T-cell (primary cell): ENCODE measurements at regions not wholly inside any gene's neighbourhood (a gene's known extent, or its start where the extent isn't known, plus 50 kb on each side); places are given as distances from the start of the nearest gene placed in this dataset.

ENCODE experiments used
- ATAC-seq, 4 experiments: fragments of 200-7000 bp in 3 of 4; fragments of 150-1000 bp in 1 of 4; cut with Tn5 transposase; replicated peaks in 1 of 4; 1 replicate in 3 of 4; 2 replicates in 1 of 4; pipeline ENCODE4 v1.10.0; 2021; ENCODE audit warnings: moderate library complexity in 3 of 4, mild to moderate bottlenecking in 2 of 4, moderate number of reproducible peaks in 1 of 4
- CTCF ChIA-PET, 2 donors: fragments of 300-600 bp; sonication (Branson Sonifier 250); formaldehyde crosslinking; loops; one replicate each; lab custom pipeline; 2022; ENCODE audit warnings: antibody characterized with exemption in 2 of 2; lab: Charles Lee
- POLR2A ChIA-PET, 2 donors: fragments of 300-600 bp; sonication (Branson Sonifier 250); formaldehyde crosslinking; loops; one replicate each; lab custom pipeline; 2022; ENCODE audit warnings: antibody characterized with exemption in 2 of 2; lab: Charles Lee
- DNase-seq, 35 experiments: peaks; one replicate each; pipeline versions ENCODE4 v3.0.0 to v3.0.0-alpha.2; 2013 to 2023
- H3K27ac ChIP-seq: one replicate; pipeline ENCODE4 v1.5.1; 2013; ENCODE audit warnings: low read length
- H3K27me3 ChIP-seq, 2 experiments: replicated peaks in 1 of 2; 1 replicate in 1 of 2; 2 replicates in 1 of 2; pipeline versions ENCODE4 v1.6.1 to v1.7.0; 2013; ENCODE audit warnings: low read length in 1 of 2, mixed read lengths in 1 of 2; ENCODE audit not compliant: control insufficient read depth in 2 of 2, insufficient read depth in 2 of 2; ENCODE audit errors: extremely low read depth in 1 of 2
- H3K36me3 ChIP-seq, 2 donors: 1 replicate in 1 of 2; 2 replicates in 1 of 2; pipeline versions ENCODE4 v1.6.1 to v1.7.0; 2013; ENCODE audit warnings: low read length in 1 of 2; ENCODE audit not compliant: control insufficient read depth in 2 of 2, insufficient read depth in 1 of 2; ENCODE audit errors: extremely low read depth in 1 of 2
- H3K4me1 ChIP-seq, 2 experiments: 1 replicate in 1 of 2; 2 replicates in 1 of 2; pipeline versions ENCODE4 v1.6.1 to v1.7.0; 2013; ENCODE audit warnings: low read length in 2 of 2, mixed read lengths in 1 of 2; ENCODE audit not compliant: insufficient read depth in 2 of 2, control insufficient read depth in 1 of 2; ENCODE audit errors: extremely low read depth in 1 of 2
- H3K4me3 ChIP-seq, 2 donors: 1 replicate in 1 of 2; 2 replicates in 1 of 2; pipeline versions ENCODE4 v1.5.1 to v1.7.0; 2013; ENCODE audit warnings: mild to moderate bottlenecking in 2 of 2, low read length in 1 of 2, moderate library complexity in 1 of 2; ENCODE audit not compliant: control insufficient read depth in 1 of 2; ENCODE audit errors: extremely low read depth in 1 of 2
- H3K9me3 ChIP-seq: 2 replicates; pipeline ENCODE4 v1.7.0; 2013
- H3K27ac Mint-ChIP-seq, 2 donors: one replicate each; pipeline ENCODE4 v1.8.0; 2020 to 2021; ENCODE audit warnings: mild to moderate bottlenecking in 2 of 2, mixed read lengths in 2 of 2
- H3K27me3 Mint-ChIP-seq, 2 donors: one replicate each; pipeline ENCODE4 v1.8.0; 2021 to 2022; ENCODE audit warnings: mixed read lengths in 2 of 2
- H3K36me3 Mint-ChIP-seq: one replicate; pipeline ENCODE4 v1.8.0; 2021; ENCODE audit warnings: mixed read lengths
- H3K4me1 Mint-ChIP-seq, 3 donors: one replicate each; pipeline ENCODE4 v1.8.0; 2020 to 2022; ENCODE audit warnings: mixed read lengths in 3 of 3, mild to moderate bottlenecking in 1 of 3
- H3K4me3 Mint-ChIP-seq, 3 donors: one replicate each; pipeline ENCODE4 v1.8.0; 2020 to 2022; ENCODE audit warnings: mild to moderate bottlenecking in 3 of 3, mixed read lengths in 3 of 3, moderate library complexity in 3 of 3
- H3K9me3 Mint-ChIP-seq, 3 donors: one replicate each; pipeline ENCODE4 v1.8.0; 2020 to 2022; ENCODE audit warnings: mixed read lengths in 3 of 3
- WGBS: methylation state at CpG from one replicate; pipeline ENCODE4 v1.1.5; 2013; ENCODE audit warnings: missing lambda C conversion rate; ENCODE audit not compliant: insufficient coverage; 5-methylcytosine and 5-hydroxymethylcytosine counted together

DNA sequence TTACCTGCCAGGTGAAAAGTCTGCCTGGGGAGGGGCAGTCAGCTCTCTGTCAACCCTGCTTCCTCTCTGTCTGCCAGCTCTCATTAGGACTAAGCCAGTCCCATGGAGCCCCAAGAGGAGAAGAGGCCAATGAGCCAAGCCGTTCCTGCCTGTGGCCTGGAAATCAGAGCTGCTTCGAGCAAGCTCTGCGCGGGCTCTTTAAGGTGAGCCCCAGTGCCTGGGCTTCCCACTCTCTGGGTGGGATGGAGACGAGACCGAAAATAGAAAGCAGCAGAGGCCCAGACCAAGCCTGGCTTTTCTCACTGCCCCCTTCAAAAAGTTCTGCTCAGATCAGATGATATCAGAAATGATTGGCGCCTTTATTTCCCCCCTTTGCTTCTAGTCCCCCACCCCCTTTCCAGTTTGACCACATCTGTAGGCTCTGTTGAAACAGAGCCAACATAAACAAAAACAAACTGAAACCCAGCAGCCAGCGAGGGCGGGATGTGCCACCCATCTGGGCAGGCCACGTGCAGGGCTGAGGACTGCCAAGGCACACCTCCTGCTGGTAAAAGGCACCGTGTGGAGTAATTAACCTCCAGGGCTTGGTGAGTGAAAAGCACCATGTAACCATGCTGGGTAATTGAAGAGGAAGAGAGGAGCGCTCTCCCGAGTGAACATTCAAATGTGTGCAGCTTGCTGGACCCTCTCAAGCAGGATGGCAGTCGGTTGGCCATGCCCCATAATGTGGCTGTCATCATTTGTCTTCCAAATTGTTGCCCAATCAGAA lies 471.0 kb upstream of the PROK2 start:
- Histone ChIP-seq H3K4me1 (peaks cover 34 to 44% of the 10 kb centered on the region in 2 experiments), H3K27me3 (peaks cover 0 to 14% of the 10 kb centered on the region in 2 experiments), H3K27ac (no peak overlapping the region), H3K4me3 (peak overlapping the region in 1 of 2 donors; percentile 2), H3K36me3 (no peaks in the 10 kb centered on the region), H3K9me3 (no peaks in the 10 kb centered on the region)
- Mint-ChIP-seq H3K27ac (peak overlapping the region; percentile 54), H3K36me3 (no peaks in the 10 kb centered on the region), H3K4me1 (peaks cover 44 to 49% (median 47%) of the 10 kb centered on the region in 3 donors), H3K27me3 (peaks cover 0 to 2% of the 10 kb centered on the region in 2 donors), H3K4me3 (peak overlapping the region in 2 of 3 donors; percentile 42 to 58), H3K9me3 (no peaks in the 10 kb centered on the region)
- DNase-seq (peak in 32 of 35 experiments; percentile 6 to 61 (median 28)), ATAC-seq (peak; percentile 64 to 93 (median 72))
- ChIA-PET CTCF (no interaction called here), POLR2A (interaction anchor here in 1 of 2 donors (0.6 kb wide), 1 partner anchor 142 kb away, joined by 7 read pairs; no protein-coding TSS in a partner anchor)
- 33% methylated on average over 9 of the region's 14 CpGs for WGBS

DNA sequence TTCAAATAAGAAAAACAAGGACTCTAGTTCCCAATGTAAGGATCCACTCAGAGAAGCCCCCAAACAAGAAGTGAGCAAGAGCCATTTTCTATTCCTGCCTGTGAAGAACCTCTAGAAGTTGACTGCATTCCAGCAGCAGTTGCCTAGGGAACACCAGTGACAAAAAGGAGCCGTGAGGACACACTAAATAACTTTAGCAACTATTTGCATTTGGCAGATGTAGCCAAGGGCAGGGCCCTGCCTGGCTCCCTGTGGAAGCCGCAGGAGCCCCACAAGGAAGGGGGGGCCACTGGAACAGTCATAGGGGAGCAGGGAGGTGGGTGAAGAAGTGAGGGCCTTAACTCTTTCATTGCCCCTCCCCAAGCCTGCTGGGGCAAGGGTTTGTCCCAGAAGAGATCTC lies 470.2 kb upstream of the PROK2 start:
- no peak overlapping the region for H3K27ac Mint-ChIP-seq
- ChIA-PET POLR2A (no interaction called here), CTCF (no interaction called here)
- no peaks in the 10 kb centered on the region for H3K36me3 Mint-ChIP-seq
- H3K27me3 ChIP-seq: peaks cover 0 to 14% of the 10 kb centered on the region in 2 experiments
- no peaks in the 10 kb centered on the region for H3K36me3 ChIP-seq
- peaks cover 42 to 45% (median 45%) of the 10 kb centered on the region in 3 donors for H3K4me1 Mint-ChIP-seq
- DNase-seq: no peak
- H3K27me3 Mint-ChIP-seq: no peaks in the 10 kb centered on the region
- H3K4me3 Mint-ChIP-seq: no peak overlapping the region
- no peak overlapping the region for H3K27ac ChIP-seq
- peaks cover 32 to 44% of the 10 kb centered on the region in 2 experiments for H3K4me1 ChIP-seq
- H3K9me3 ChIP-seq: no peaks in the 10 kb centered on the region
- whole genome bisulfite sequencing: no CpG with 5 or more reads among the region's 2 CpGs
- no peak overlapping the region for H3K4me3 ChIP-seq
- H3K9me3 Mint-ChIP-seq: no peaks in the 10 kb centered on the region
- no peak for ATAC-seq

DNA sequence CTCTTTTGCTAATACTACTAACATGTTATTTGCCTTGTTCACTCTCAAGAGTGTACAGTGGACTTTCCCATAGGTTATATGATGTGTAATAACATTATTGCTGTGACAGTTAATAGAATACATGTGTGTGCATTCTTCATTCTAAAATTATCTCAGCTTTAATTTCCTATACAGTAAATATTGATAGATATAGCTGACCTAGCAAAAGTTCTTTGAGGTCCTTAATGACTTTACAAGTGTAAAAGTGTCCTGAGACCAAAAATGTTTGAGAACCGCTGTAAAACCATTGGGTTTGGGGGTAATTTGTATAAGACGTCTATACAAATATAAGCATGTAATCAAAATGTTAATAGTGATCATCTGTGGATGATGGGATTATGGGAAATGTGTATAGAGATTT lies 469.5 kb upstream of the PROK2 start:
- Histone ChIP-seq H3K36me3 (no peaks in the 10 kb centered on the region), H3K9me3 (no peaks in the 10 kb centered on the region), H3K27me3 (peaks cover 0 to 13% of the 10 kb centered on the region in 2 experiments), H3K4me3 (no peak overlapping the region), H3K4me1 (peaks cover 25 to 37% of the 10 kb centered on the region in 2 experiments), H3K27ac (no peak overlapping the region)
- H3K9me3 Mint-ChIP-seq: no peaks in the 10 kb centered on the region
- H3K27me3 Mint-ChIP-seq: no peaks in the 10 kb centered on the region
- ATAC-seq (no peak), DNase-seq (no peak)
- ChIA-PET POLR2A (no interaction called here), CTCF (no interaction called here)
- no CpG with 5 or more reads among the region's 2 CpGs for WGBS
- H3K27ac Mint-ChIP-seq: no peak overlapping the region
- H3K36me3 Mint-ChIP-seq: no peaks in the 10 kb centered on the region
- peaks cover 35 to 38% (median 37%) of the 10 kb centered on the region in 3 donors for H3K4me1 Mint-ChIP-seq
- H3K4me3 Mint-ChIP-seq: no peak overlapping the region

DNA sequence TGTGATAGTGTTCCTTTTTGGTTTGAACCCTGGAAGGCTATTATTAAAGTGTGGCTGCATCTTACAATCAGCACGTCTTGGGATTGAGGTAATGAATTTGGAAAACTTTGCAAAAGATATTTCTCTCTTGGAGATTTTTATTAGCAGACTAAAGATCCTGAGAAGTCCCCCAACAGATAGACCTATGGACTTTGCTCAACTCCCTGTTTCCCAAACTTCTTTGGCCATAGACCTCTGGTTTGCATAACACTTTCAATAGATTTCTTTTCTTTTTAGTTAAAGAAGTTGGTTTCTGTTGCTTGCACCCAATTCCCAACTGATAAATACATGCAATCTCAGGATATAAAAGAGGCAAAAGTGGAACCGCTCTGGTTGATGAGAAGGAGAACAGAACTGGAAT lies 465.8 kb upstream of the PROK2 start:
- no peaks in the 10 kb centered on the region for H3K36me3 ChIP-seq
- ChIA-PET POLR2A (no interaction called here), CTCF (no interaction called here)
- no peak overlapping the region for H3K27ac ChIP-seq
- Mint-ChIP-seq H3K9me3 (no peaks in the 10 kb centered on the region), H3K4me3 (no peak overlapping the region), H3K27me3 (no peaks in the 10 kb centered on the region), H3K27ac (no peak overlapping the region), H3K4me1 (peaks cover 2 to 4% (median 2%) of the 10 kb centered on the region in 3 donors), H3K36me3 (no peaks in the 10 kb centered on the region)
- ATAC-seq (no peak), DNase-seq (no peak)
- H3K27me3 ChIP-seq: peaks cover 0 to 6% of the 10 kb centered on the region in 2 experiments
- WGBS: 80% methylated on average over 1 of the region's 2 CpGs
- H3K9me3 ChIP-seq: no peaks in the 10 kb centered on the region
- H3K4me1 ChIP-seq: peaks cover 1 to 5% of the 10 kb centered on the region in 2 experiments
- H3K4me3 ChIP-seq: no peak overlapping the region

DNA sequence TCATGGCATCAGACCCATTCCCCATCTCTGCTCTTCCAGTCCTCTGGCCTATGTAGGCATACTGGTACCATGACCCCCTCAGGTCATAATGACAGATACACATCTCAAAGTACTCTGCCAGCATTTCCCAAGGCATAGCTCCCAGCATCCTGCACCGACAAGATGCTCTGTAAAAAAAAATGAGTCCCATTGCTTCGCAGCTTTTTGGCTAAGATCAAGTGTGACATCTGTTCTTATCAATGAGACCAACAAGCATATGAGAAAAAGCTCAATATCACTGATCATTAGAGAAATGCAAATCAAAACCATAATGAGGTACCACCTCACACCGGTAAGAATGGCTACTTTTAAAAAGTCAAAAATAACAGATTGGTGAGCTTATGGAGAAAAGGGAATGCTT lies 463.9 kb upstream of the PROK2 start:
- Histone ChIP-seq H3K36me3 (no peaks in the 10 kb centered on the region), H3K27me3 (peaks cover 0 to 10% of the 10 kb centered on the region in 2 experiments), H3K9me3 (no peaks in the 10 kb centered on the region), H3K4me1 (no peaks in the 10 kb centered on the region), H3K4me3 (no peak overlapping the region), H3K27ac (no peak overlapping the region)
- DNase-seq (no peak), ATAC-seq (no peak)
- CTCF ChIA-PET: no interaction called here
- 88% methylated on average over 2 of the region's 3 CpGs for WGBS
- no peak overlapping the region for H3K4me3 Mint-ChIP-seq
- H3K9me3 Mint-ChIP-seq: no peaks in the 10 kb centered on the region
- H3K27me3 Mint-ChIP-seq: no peaks in the 10 kb centered on the region
- H3K4me1 Mint-ChIP-seq: no peaks in the 10 kb centered on the region
- no peak overlapping the region for H3K27ac Mint-ChIP-seq
- POLR2A ChIA-PET: no interaction called here
- no peaks in the 10 kb centered on the region for H3K36me3 Mint-ChIP-seq

DNA sequence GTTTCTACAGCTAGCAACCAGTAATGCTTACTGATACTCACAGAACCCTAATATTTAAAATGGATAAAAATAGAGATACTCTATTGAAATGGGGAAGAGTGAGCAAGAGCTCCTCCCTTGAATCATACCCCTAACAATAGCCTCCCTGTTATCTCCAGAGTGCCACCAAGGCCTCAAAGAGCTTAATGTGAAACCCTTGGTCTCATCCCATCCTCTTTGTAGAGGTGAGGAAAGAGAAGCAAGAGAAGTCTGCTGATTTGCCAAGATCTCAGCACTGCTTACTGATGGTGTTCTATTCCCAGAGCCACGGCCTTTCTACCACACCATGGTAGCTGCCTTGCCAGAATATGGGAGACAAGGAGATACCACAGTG lies 463.4 kb upstream of the PROK2 start:
- H3K36me3 ChIP-seq: no peaks in the 10 kb centered on the region
- ChIA-PET CTCF (no interaction called here), POLR2A (no interaction called here)
- Mint-ChIP-seq H3K9me3 (no peaks in the 10 kb centered on the region), H3K4me1 (no peaks in the 10 kb centered on the region), H3K27ac (no peak overlapping the region), H3K4me3 (no peak overlapping the region), H3K36me3 (no peaks in the 10 kb centered on the region), H3K27me3 (no peaks in the 10 kb centered on the region)
- H3K4me3 ChIP-seq: no peak overlapping the region
- WGBS: no CpG with 5 or more reads among the region's 1 CpG
- no peak for ATAC-seq
- no peak for DNase-seq
- no peaks in the 10 kb centered on the region for H3K9me3 ChIP-seq
- H3K27ac ChIP-seq: no peak overlapping the region
- H3K4me1 ChIP-seq: no peaks in the 10 kb centered on the region
- H3K27me3 ChIP-seq: peaks cover 0 to 10% of the 10 kb centered on the region in 2 experiments
